GM21390 (cell line): ENCODE measurements at regions not wholly inside any gene's neighbourhood (a gene's known extent, or its start where the extent isn't known, plus 50 kb on each side); places are given as distances from the start of the nearest gene placed in this dataset.

Experiments used
- ATAC-seq: cut with Tn5 transposase; IDR thresholded peaks from one replicate; pipeline ENCODE4 v1.9.1; 2021; ENCODE audit not compliant: unreplicated experiment

- ATAC-seq, result no peak
Observed at GRCh38 chr2:220152281-220152935, 525.0 kb downstream of the SLC4A3 start.

- no peak for ATAC-seq
Observed at GRCh38 chr2:220153118-220153517, 525.7 kb downstream of the SLC4A3 start.

GRCh38 chr2:220154304-220154703 lies 526.9 kb downstream of the SLC4A3 start:
- no peak for ATAC-seq

- ATAC-seq, result no peak
Observed at GRCh38 chr2:220157312-220157711, 529.9 kb downstream of the SLC4A3 start.

- ATAC-seq, result no peak
Observed at GRCh38 chr2:220159738-220160137, 532.3 kb downstream of the SLC4A3 start.

- ATAC-seq, result no peak
Observed at GRCh38 chr2:220162320-220162719, 534.9 kb downstream of the SLC4A3 start.

- ATAC-seq, result no peak
Observed at GRCh38 chr2:220163486-220163885, 536.1 kb downstream of the SLC4A3 start.

GRCh38 chr2:220165401-220165800 lies 538.0 kb downstream of the SLC4A3 start:
- no peak for ATAC-seq

GRCh38 chr2:220166616-220167015 lies 539.2 kb downstream of the SLC4A3 start:
- ATAC-seq, result no peak

- no peak for ATAC-seq
Observed at GRCh38 chr2:220167956-220168355, 540.5 kb downstream of the SLC4A3 start.

- ATAC-seq, result no peak
Observed at GRCh38 chr2:220168891-220169546, 541.6 kb downstream of the SLC4A3 start.

- no peak for ATAC-seq
Observed at GRCh38 chr2:220174826-220175225, 547.4 kb downstream of the SLC4A3 start.

- ATAC-seq, result no peak
Observed at GRCh38 chr2:220175967-220176366, 548.5 kb downstream of the SLC4A3 start.

- no peak for ATAC-seq
Observed at GRCh38 chr2:220178991-220179695, 551.7 kb downstream of the SLC4A3 start.

GRCh38 chr2:220181165-220181564 lies 553.7 kb downstream of the SLC4A3 start:
- ATAC-seq, result no peak

GRCh38 chr2:220182790-220183189 lies 555.4 kb downstream of the SLC4A3 start:
- no peak for ATAC-seq

- ATAC-seq, result no peak
Observed at GRCh38 chr2:220185766-220186305, 558.4 kb downstream of the SLC4A3 start.

- no peak for ATAC-seq
Observed at GRCh38 chr2:220188031-220188430, 560.6 kb downstream of the SLC4A3 start.

GRCh38 chr2:220191031-220191430 lies 563.6 kb downstream of the SLC4A3 start:
- ATAC-seq, result no peak

- no peak for ATAC-seq
Observed at GRCh38 chr2:220191737-220192136, 564.3 kb downstream of the SLC4A3 start.

- no peak for ATAC-seq
Observed at GRCh38 chr2:220192994-220193753, 565.7 kb downstream of the SLC4A3 start.
